Right forelimb (tissue), 1 donor: ENCODE measurements at regions not wholly inside any gene's neighbourhood (a gene's known extent, or its start where the extent isn't known, plus 50 kb on each side); places are given as distances from the start of the nearest gene placed in this dataset.

Experiments
- DNase-seq: peaks from one replicate; pipeline ENCODE4 v3.0.0-alpha.2; 2018

- DNase-seq: no peak
These were observed 52.8 kb upstream of the FBXL7 start for GRCh38 chr5:15447209-15447608.

- no peak for DNase-seq
These were observed 53.4 kb upstream of the FBXL7 start for GRCh38 chr5:15446552-15446951.

GRCh38 chr5:15442193-15442570 lies 57.8 kb upstream of the FBXL7 start:
- DNase-seq: no peak

- DNase-seq: no peak
These were observed 58.4 kb upstream of the FBXL7 start for GRCh38 chr5:15441433-15442192.

GRCh38 chr5:15440434-15440833 lies 59.5 kb upstream of the FBXL7 start:
- DNase-seq: no peak

- no peak for DNase-seq
These were observed 60.2 kb upstream of the FBXL7 start for GRCh38 chr5:15439801-15440200.

GRCh38 chr5:15433709-15434108 lies 66.3 kb upstream of the FBXL7 start:
- DNase-seq: no peak

- no peak for DNase-seq
These were observed 68.1 kb upstream of the FBXL7 start for GRCh38 chr5:15431923-15432322.

- no peak for DNase-seq
These were observed 74.2 kb upstream of the FBXL7 start for GRCh38 chr5:15425766-15426165.

GRCh38 chr5:15424769-15425168 lies 75.2 kb upstream of the FBXL7 start:
- no peak for DNase-seq

- no peak for DNase-seq
These were observed 78.0 kb upstream of the FBXL7 start for GRCh38 chr5:15421921-15422412.

GRCh38 chr5:15421381-15421780 lies 78.6 kb upstream of the FBXL7 start:
- no peak for DNase-seq

- no peak for DNase-seq
These were observed 79.8 kb upstream of the FBXL7 start for GRCh38 chr5:15420201-15420600.

- DNase-seq: no peak
These were observed 82.8 kb upstream of the FBXL7 start for GRCh38 chr5:15417156-15417555.

GRCh38 chr5:15406478-15406877 lies 93.5 kb upstream of the FBXL7 start:
- DNase-seq: no peak

GRCh38 chr5:15393146-15393545 lies 106.8 kb upstream of the FBXL7 start:
- DNase-seq: no peak

- DNase-seq: no peak
These were observed 108.1 kb upstream of the FBXL7 start for GRCh38 chr5:15391704-15392397.

GRCh38 chr5:15388866-15389265 lies 111.1 kb upstream of the FBXL7 start:
- DNase-seq: no peak

- DNase-seq: no peak
These were observed 112.0 kb upstream of the FBXL7 start for GRCh38 chr5:15387931-15388524.

- DNase-seq: no peak
These were observed 113.9 kb upstream of the FBXL7 start for GRCh38 chr5:15386122-15386521.

- no peak for DNase-seq
These were observed 114.4 kb upstream of the FBXL7 start for GRCh38 chr5:15385553-15385952.

GRCh38 chr5:15385037-15385436 lies 114.9 kb upstream of the FBXL7 start:
- no peak for DNase-seq

- no peak for DNase-seq
These were observed 115.4 kb upstream of the FBXL7 start for GRCh38 chr5:15384581-15384980.

- no peak for DNase-seq
These were observed 115.8 kb upstream of the FBXL7 start for GRCh38 chr5:15384176-15384575.
